Lower lobe of right lung (tissue), 2 donors: ENCODE measurements at regions not wholly inside any gene's neighbourhood (a gene's known extent, or its start where the extent isn't known, plus 50 kb on each side); places are given as distances from the start of the nearest gene placed in this dataset.
"Not testable (repeated sequence)": the region's sequence is repeated elsewhere in the genome, so short reads cannot be mapped to it uniquely, and the experiment has no call there.

Experiments used
- ATAC-seq, 2 donors: fragments of 200-7000 bp; cut with Tn5 transposase; one replicate each; pipeline ENCODE4 v1.9.1; 2020 to 2022; ENCODE audit warnings: mild to moderate bottlenecking in 2 of 2, moderate library complexity in 2 of 2
- DNase-seq: peaks from one replicate; pipeline ENCODE4 v3.0.0-alpha.2; 2020
- H3K27ac ChIP-seq: fragments of 200-600 bp; one replicate; pipeline ENCODE4 v1.8.0; 2022
- H3K27me3 ChIP-seq: fragments of 200-600 bp; one replicate; pipeline ENCODE4 v1.8.0; 2022; ENCODE audit warnings: low read depth
- H3K36me3 ChIP-seq: fragments of 200-600 bp; one replicate; pipeline ENCODE4 v1.8.0; 2022; ENCODE audit warnings: mild to moderate bottlenecking
- H3K4me1 ChIP-seq: fragments of 200-600 bp; one replicate; pipeline ENCODE4 v1.8.0; 2022
- H3K4me3 ChIP-seq: fragments of 200-600 bp; one replicate; pipeline ENCODE4 v1.8.0; 2022; ENCODE audit warnings: mild to moderate bottlenecking
- H3K9me3 ChIP-seq: fragments of 200-600 bp; one replicate; pipeline ENCODE4 v1.8.0; 2022
- intact Hi-C: fragments of 100-400 bp; cut with DNase I; formaldehyde crosslinking; loops from one replicate; pipeline ENCODE4 v1.11.0; 2022
- TF ChIP-seq, protein P1 (sequence below): fragments of 200-600 bp; IDR thresholded peaks from one replicate; pipeline ENCODE4 v1.8.0; 2022; ENCODE audit warnings: antibody characterized with exemption, mild to moderate bottlenecking
- donor health status: DM: no; HTN: yes; CAD: no; lungs with severe emphysema.

DNA sequence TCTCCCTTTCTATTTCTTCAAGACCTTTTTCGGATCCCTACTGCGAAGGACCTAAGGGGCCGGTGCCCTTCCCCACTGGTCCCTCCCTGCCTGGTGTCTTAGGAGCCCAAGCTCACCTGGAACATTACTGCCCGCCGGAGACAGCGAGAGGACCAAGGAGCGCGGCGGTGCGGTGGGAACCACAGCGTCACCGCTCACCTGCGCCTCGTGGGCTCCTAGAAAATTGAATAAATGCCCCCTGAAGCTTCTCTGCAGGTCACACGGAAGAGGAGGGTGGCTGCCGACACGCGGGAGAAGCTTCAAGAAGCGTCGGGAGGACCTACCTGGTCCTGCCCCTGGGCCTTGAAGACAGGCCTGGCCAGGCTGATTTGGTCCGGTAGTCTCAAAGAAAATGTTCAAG is 65.2 kb downstream of the PPIAL4A start:
- TF ChIP-seq, protein P1, sequence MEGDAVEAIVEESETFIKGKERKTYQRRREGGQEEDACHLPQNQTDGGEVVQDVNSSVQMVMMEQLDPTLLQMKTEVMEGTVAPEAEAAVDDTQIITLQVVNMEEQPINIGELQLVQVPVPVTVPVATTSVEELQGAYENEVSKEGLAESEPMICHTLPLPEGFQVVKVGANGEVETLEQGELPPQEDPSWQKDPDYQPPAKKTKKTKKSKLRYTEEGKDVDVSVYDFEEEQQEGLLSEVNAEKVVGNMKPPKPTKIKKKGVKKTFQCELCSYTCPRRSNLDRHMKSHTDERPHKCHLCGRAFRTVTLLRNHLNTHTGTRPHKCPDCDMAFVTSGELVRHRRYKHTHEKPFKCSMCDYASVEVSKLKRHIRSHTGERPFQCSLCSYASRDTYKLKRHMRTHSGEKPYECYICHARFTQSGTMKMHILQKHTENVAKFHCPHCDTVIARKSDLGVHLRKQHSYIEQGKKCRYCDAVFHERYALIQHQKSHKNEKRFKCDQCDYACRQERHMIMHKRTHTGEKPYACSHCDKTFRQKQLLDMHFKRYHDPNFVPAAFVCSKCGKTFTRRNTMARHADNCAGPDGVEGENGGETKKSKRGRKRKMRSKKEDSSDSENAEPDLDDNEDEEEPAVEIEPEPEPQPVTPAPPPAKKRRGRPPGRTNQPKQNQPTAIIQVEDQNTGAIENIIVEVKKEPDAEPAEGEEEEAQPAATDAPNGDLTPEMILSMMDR: no peak
- intact Hi-C loops: no loop called here

GRCh38 chr1:120955961-120956360 is 66.4 kb downstream of the PPIAL4A start:
- not testable (repeated sequence) for ATAC-seq, H3K9me3 ChIP-seq

More for the DNA sequence above, 65.2 kb downstream of the PPIAL4A start:
- Histone ChIP-seq H3K36me3 (no peaks in the 10 kb centered on the region), H3K27me3 (no peaks in the 10 kb centered on the region), H3K9me3 (no peaks in the 10 kb centered on the region), H3K4me1 (no peaks in the 10 kb centered on the region), H3K27ac (no peak overlapping the region), H3K4me3 (no peak overlapping the region)
- DNase-seq (no peak), ATAC-seq (no peak)

GRCh38 chr1:120966018-120966417 is 76.4 kb downstream of the PPIAL4A start:
- DNase-seq, H3K9me3 ChIP-seq, H3K4me1 ChIP-seq, H3K4me3 ChIP-seq, ATAC-seq, H3K36me3 ChIP-seq, H3K27me3 ChIP-seq, intact Hi-C loops, H3K27ac ChIP-seq: not testable (repeated sequence)

More at GRCh38 chr1:120955961-120956360, 66.4 kb downstream of the PPIAL4A start:
- H3K4me3 ChIP-seq, H3K27ac ChIP-seq, H3K36me3 ChIP-seq, intact Hi-C loops, H3K27me3 ChIP-seq, DNase-seq, H3K4me1 ChIP-seq: not testable (repeated sequence)

DNA sequence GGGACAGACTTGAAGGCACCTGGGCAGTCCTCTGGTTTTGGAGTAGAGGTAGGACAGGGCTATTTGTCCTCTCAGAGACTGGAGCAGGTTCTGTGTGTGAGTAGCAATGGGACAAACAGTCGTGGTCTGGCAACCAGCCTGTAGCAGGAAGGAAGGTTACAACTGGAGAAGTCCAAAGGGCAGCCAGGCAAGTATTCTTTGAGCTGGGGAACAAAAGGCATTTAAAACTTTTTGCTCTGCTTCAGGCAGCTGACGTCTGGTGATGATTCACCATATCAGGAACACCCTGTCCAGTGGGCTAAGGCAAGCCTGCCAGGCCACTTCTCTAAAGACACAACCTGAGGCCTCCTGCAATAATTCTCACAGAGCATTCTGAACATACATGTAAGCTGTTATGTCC is 83.3 kb downstream of the PPIAL4A start:
- H3K27ac ChIP-seq, H3K9me3 ChIP-seq, H3K36me3 ChIP-seq, H3K4me1 ChIP-seq, H3K27me3 ChIP-seq, intact Hi-C loops, H3K4me3 ChIP-seq: not testable (repeated sequence)
- peak; percentile 50 for DNase-seq
- ATAC-seq: peak; percentile 87 to 88

DNA sequence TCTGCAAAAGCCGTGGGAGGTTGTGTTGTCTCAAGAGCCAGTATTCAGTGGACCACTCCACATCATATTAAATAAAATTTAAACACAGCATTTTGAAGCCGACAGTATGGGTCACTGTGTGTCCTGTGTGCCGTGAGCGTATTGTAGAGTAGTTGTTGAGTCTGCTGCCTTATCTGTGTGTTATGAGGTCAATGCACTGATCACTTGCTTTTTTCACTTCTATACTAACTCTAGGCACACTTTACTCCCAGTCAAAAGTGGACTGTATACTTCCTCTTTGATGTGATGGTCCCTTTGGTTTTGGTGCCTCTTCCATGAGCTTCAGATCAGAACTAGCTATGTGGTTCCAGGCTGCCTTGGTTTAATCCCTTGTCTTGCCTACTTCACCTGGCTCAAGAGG is 84.3 kb downstream of the PPIAL4A start:
- H3K27me3 ChIP-seq, intact Hi-C loops, H3K36me3 ChIP-seq, H3K27ac ChIP-seq, DNase-seq, H3K4me1 ChIP-seq, H3K4me3 ChIP-seq, H3K9me3 ChIP-seq: not testable (repeated sequence)
- ATAC-seq: peak; percentile 20 to 23

GRCh38 chr1:120977279-120977678 is 87.7 kb downstream of the PPIAL4A start:
- H3K27ac ChIP-seq, H3K4me1 ChIP-seq, H3K36me3 ChIP-seq, intact Hi-C loops, H3K27me3 ChIP-seq, ATAC-seq, DNase-seq, H3K4me3 ChIP-seq, H3K9me3 ChIP-seq: not testable (repeated sequence)

- H3K27me3 ChIP-seq, ATAC-seq, H3K36me3 ChIP-seq, DNase-seq, H3K4me3 ChIP-seq, intact Hi-C loops, H3K9me3 ChIP-seq, H3K27ac ChIP-seq, H3K4me1 ChIP-seq: not testable (repeated sequence)
These were observed 92.0 kb downstream of the PPIAL4A start for GRCh38 chr1:120981489-120982094.

- H3K27ac ChIP-seq, H3K36me3 ChIP-seq, H3K4me1 ChIP-seq, H3K27me3 ChIP-seq, DNase-seq, H3K9me3 ChIP-seq, H3K4me3 ChIP-seq, intact Hi-C loops: not testable (repeated sequence)
- peak in 1 of 2 donors; percentile 31 for ATAC-seq
These were observed 105.0 kb downstream of the PPIAL4A start for GRCh38 chr1:120994614-120995013.

DNA sequence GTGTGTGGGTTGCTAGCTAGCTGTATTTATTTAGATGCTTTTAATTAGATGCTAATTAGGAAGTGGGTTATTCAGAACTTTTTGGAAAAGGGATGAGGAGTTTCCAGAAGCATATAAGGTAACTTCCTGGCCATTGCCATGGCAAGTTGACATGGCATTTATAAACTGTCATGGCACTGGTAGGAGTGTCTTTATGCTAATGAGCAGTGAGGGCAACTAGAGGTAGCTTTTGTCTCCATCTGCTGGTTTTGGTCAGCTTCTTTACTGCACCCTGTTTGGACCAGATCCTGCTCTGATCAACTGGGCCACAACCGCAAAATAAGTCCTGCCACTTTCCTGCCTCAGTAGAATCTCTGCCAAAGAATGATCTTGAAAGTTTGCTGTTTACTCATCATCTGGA is 105.5 kb downstream of the PPIAL4A start:
- intact Hi-C loops, H3K4me3 ChIP-seq, H3K4me1 ChIP-seq, H3K36me3 ChIP-seq, H3K27me3 ChIP-seq, DNase-seq, H3K9me3 ChIP-seq, H3K27ac ChIP-seq: not testable (repeated sequence)
- peak; percentile 88 to 92 for ATAC-seq

DNA sequence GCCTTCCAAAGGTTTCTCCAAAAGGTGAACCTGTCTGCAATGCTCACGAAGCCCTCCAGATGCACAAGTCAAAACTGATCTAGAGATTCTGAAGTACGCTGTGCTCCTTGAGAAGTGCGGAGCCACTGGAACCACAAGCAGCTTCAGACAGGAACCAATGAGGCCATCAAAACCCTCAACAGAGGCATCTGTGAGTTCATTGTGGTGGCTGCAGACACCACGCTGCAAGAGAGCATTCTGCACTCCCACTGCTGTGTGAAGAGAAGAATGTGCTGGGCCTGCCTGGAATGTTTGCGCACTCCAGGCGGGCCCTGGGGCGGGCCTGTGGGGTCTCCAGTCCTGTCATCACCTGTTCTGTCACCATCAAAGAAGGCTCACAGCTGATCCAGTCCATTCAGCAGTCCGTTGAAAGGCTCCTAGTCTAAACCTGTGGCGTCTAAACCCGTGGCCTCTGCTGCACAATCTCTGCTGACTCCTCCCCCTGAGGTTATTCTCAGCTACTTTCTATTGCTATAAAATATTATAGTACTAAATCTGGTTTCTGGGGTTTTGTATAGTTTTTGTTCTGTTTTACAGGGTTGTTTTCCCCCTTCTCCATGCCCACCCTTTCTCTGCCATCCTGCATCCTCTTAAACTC is 111.6 kb downstream of the PPIAL4A start:
- H3K27ac ChIP-seq, intact Hi-C loops: not testable (repeated sequence)

GRCh38 chr1:121003230-121003629 is 113.7 kb downstream of the PPIAL4A start:
- H3K4me3 ChIP-seq, H3K36me3 ChIP-seq, H3K4me1 ChIP-seq, DNase-seq, intact Hi-C loops, H3K27me3 ChIP-seq, H3K27ac ChIP-seq, H3K9me3 ChIP-seq, ATAC-seq: not testable (repeated sequence)

More for the DNA sequence above, 111.6 kb downstream of the PPIAL4A start:
- DNase-seq, H3K4me3 ChIP-seq, H3K4me1 ChIP-seq, H3K36me3 ChIP-seq, ATAC-seq, H3K9me3 ChIP-seq, H3K27me3 ChIP-seq: not testable (repeated sequence)

- H3K36me3 ChIP-seq, H3K9me3 ChIP-seq, ATAC-seq, H3K4me3 ChIP-seq, DNase-seq, H3K27ac ChIP-seq, H3K4me1 ChIP-seq, intact Hi-C loops, H3K27me3 ChIP-seq: not testable (repeated sequence)
These were observed 117.3 kb downstream of the PPIAL4A start for GRCh38 chr1:121006826-121007225.

DNA sequence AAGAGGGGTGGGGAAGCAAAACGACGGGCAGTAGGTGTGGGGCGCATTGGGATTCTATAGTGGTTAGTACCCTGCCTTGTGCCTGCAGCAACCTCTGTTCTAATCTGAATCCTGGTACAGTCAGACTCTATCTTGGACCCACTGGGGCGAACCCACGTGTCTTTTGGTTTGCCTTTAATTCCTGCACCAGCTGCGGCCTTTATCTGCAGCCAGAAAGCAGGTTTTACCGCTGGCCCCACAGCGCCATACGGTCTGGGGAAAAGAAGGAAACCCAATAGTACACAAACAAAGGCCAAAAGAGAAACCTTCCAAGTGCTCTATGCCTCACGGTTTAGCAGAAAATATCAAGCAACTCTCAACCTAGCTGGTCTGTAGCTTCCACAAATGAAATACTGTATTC is 118.2 kb downstream of the PPIAL4A start:
- DNase-seq: not testable (repeated sequence)

More for the DNA sequence above, 118.2 kb downstream of the PPIAL4A start:
- H3K27me3 ChIP-seq, intact Hi-C loops, H3K36me3 ChIP-seq, H3K27ac ChIP-seq, H3K4me3 ChIP-seq, H3K9me3 ChIP-seq, ATAC-seq, H3K4me1 ChIP-seq: not testable (repeated sequence)
